Mesothelial cell of epicardium (in vitro differentiated cells): ENCODE measurements at regions not wholly inside any gene's neighbourhood (a gene's known extent, or its start where the extent isn't known, plus 50 kb on each side); places are given as distances from the start of the nearest gene placed in this dataset.

ENCODE experiments used
- DNase-seq, 2 experiments: peaks; one replicate each; pipeline ENCODE4 v3.0.0; 2021; ENCODE audit warnings: low spot score in 2 of 2; ENCODE audit not compliant: unreplicated experiment in 2 of 2
- H3K27ac Mint-ChIP-seq: 2 replicates; pipeline ENCODE4 v1.8.0; 2021; ENCODE audit warnings: mixed read lengths
- H3K27me3 Mint-ChIP-seq: 2 replicates; pipeline ENCODE4 v1.8.0; 2021; ENCODE audit warnings: low read depth, mixed read lengths
- H3K36me3 Mint-ChIP-seq: 2 replicates; pipeline ENCODE4 v1.8.0; 2021; ENCODE audit warnings: mixed read lengths
- H3K4me1 Mint-ChIP-seq: 2 replicates; pipeline ENCODE4 v1.8.0; 2021; ENCODE audit warnings: mixed read lengths
- H3K4me3 Mint-ChIP-seq: 2 replicates; pipeline ENCODE4 v1.8.0; 2021; ENCODE audit warnings: mild to moderate bottlenecking, moderate library complexity, mixed read lengths
- H3K9me3 Mint-ChIP-seq: 2 replicates; pipeline ENCODE4 v1.8.0; 2021; ENCODE audit warnings: mixed read lengths
- TF ChIP-seq, protein P1 (sequence below): fragments of 200-600 bp; sonication (generic); IDR thresholded peaks from one replicate; pipeline ENCODE4 v1.5.0; 2021; ENCODE audit warnings: antibody characterized with exemption; ENCODE audit not compliant: unreplicated experiment

GRCh38 chr11:104652996-104653395 lies 245.3 kb downstream of the CASP12 start:
- Mint-ChIP-seq H3K4me1 (peaks cover 24% of the 10 kb centered on the region), H3K27me3 (no peaks in the 10 kb centered on the region), H3K9me3 (peaks cover 20% of the 10 kb centered on the region), H3K27ac (peak overlapping the region; percentile 65), H3K36me3 (peaks cover 10% of the 10 kb centered on the region), H3K4me3 (no peak overlapping the region)
- TF ChIP-seq, protein P1, sequence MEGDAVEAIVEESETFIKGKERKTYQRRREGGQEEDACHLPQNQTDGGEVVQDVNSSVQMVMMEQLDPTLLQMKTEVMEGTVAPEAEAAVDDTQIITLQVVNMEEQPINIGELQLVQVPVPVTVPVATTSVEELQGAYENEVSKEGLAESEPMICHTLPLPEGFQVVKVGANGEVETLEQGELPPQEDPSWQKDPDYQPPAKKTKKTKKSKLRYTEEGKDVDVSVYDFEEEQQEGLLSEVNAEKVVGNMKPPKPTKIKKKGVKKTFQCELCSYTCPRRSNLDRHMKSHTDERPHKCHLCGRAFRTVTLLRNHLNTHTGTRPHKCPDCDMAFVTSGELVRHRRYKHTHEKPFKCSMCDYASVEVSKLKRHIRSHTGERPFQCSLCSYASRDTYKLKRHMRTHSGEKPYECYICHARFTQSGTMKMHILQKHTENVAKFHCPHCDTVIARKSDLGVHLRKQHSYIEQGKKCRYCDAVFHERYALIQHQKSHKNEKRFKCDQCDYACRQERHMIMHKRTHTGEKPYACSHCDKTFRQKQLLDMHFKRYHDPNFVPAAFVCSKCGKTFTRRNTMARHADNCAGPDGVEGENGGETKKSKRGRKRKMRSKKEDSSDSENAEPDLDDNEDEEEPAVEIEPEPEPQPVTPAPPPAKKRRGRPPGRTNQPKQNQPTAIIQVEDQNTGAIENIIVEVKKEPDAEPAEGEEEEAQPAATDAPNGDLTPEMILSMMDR: no peak
- DNase-seq: no peak

DNA sequence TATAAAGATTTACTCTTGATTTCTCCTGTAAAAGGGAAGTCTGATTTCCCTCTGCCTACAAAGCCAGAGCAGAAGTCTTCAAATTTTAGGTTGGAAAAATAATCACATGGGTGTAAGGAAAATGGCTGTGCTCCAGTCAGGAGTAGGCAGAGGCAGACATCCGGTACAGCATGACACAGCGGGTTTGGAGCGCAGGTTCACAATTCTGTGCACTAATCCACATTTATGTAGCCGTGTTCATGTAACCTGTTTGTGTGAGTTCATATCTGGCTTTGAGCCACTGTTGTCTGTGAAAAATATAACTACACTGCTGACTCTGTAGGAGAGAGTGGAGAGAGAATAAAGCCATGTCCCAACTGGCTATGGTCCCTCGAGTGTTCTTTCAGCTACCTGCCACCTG lies 248.0 kb downstream of the CASP12 start:
- TF ChIP-seq, protein P1: no peak
- H3K4me3 Mint-ChIP-seq: no peak overlapping the region
- DNase-seq: no peak

DNA sequence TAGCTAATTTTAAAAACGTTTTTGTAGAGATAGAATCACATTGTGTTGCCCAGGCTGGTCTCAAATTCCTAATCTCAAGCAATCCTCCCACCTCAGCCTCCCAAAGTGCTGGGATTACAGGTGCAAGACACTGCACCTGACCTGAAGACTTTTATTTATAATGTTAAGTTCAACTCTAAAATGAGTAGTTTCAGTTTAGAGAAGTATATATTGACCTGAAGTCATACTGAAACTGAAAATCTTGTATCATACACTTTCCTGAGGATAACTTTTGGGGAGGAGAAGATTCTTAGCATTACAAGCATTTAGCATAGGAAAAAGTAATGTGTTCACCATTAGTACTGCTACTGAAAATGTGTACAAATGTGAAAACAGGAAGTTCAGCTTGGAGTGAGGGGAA lies 249.3 kb downstream of the CASP12 start:
- no peaks in the 10 kb centered on the region for H3K27me3 Mint-ChIP-seq
- H3K4me1 Mint-ChIP-seq: peaks cover 23% of the 10 kb centered on the region
- no peak overlapping the region for H3K4me3 Mint-ChIP-seq
- H3K36me3 Mint-ChIP-seq: peaks cover 10% of the 10 kb centered on the region
- TF ChIP-seq, protein P1: no peak
- no peak for DNase-seq
- H3K9me3 Mint-ChIP-seq: peaks cover 16% of the 10 kb centered on the region
- no peak overlapping the region for H3K27ac Mint-ChIP-seq

More for the DNA sequence above, 248.0 kb downstream of the CASP12 start:
- Mint-ChIP-seq H3K36me3 (peaks cover 10% of the 10 kb centered on the region), H3K27ac (no peak overlapping the region), H3K4me1 (peaks cover 26% of the 10 kb centered on the region), H3K27me3 (no peaks in the 10 kb centered on the region), H3K9me3 (peaks cover 16% of the 10 kb centered on the region)

DNA sequence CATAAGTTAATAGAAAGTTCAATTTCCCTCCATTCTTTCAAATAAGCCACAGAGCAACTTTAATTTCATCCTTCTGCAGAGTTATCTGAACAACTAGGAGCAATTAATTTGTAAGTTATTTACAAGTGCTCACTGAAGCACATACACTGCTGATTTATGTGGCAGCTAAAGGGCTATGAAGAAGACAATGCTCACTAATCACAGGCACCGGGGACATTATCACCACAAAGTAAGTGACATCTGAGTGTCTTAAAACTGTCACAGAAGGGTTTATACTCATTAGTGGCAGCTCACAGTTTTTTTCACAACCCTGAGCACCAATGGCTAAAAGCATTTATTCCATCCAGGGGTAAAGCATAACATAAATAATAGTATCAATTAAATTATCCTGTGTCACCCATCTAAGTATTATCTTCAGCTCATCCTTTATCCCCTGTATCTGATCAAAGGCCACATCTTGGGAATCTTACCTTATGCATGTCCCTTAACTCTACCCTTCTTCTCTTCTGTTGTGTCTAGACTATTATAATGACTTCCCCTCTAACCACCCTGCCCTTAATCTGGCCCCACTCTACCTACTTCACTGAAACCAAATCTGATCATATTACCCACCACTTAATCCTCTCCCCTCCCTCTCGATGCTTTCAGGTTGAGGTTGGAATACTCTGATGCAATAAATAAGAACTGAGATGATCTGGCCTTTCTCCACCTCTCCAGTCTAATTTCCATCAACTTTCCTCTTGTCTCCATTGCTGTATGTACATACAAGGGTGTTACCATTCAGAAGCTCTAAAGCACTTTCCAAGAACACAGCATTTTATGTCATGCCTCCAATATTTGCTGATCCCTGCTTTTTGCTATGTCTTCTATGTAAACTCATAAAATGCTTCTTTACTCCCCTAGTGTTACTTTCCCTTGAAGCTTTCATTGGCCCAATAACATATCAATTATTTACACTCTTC lies 252.7 kb downstream of the CASP12 start:
- Mint-ChIP-seq H3K4me1 (peaks cover 19% of the 10 kb centered on the region), H3K9me3 (peaks cover 11% of the 10 kb centered on the region), H3K36me3 (peaks cover 5% of the 10 kb centered on the region), H3K27me3 (no peaks in the 10 kb centered on the region), H3K4me3 (no peak overlapping the region), H3K27ac (no peak overlapping the region)
- DNase-seq: no peak
- TF ChIP-seq, protein P1: no peak

DNA sequence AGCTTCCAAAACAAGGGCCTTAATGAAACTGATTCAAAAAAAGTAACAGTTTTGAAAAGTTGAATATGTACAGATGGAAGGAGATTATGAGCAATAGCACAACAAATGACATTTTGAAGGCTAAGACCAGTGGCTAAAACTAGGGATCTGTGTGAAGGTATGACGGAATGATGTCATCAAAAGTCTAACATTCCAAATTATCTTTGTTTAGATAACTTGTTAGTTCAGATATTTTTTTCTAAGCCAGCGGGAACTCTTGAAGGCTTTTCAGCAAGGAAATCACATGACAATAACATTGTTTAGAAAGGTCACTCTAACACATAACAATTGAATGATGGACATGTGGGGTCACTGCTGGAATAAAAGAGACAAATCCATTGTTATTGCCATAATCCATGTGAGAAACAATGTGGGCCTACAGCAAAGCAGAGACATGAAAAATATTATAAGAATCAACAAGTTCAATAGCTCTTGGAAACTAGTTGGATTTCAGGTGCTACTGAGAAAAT lies 260.5 kb downstream of the CASP12 start:
- Mint-ChIP-seq H3K4me1 (peaks cover 11% of the 10 kb centered on the region), H3K36me3 (no peaks in the 10 kb centered on the region), H3K27ac (no peak overlapping the region), H3K9me3 (no peaks in the 10 kb centered on the region), H3K4me3 (no peak overlapping the region), H3K27me3 (no peaks in the 10 kb centered on the region)
- TF ChIP-seq, protein P1: no peak
- no peak for DNase-seq
